ENCODE measurements at regions not wholly inside any gene's neighbourhood (a gene's known extent, or its start where the extent isn't known, plus 50 kb on each side); places are given as distances from the start of the nearest gene placed in this dataset.
A peak's percentile ranks its signal among the peaks of the same experiment; 100 is the strongest.

GRCh38 chr6:44625996-44626395 is 238.5 kb downstream of the CDC5L start (continued):
- TF ChIP-seq ZSCAN4 (tag by site-specific recombination; IDR thresholded peaks at IDR 0.05) (peak; percentile 98), TRIM28 (IDR thresholded peaks at IDR 0.05; ENCODE audit: borderline replicate concordance, low read length) (no peak), ZNF23 (tag by site-specific recombination; IDR thresholded peaks at IDR 0.05; ENCODE audit: borderline replicate concordance) (no peak), ZFHX2 (tag by site-specific recombination; conservative IDR thresholded peaks at IDR 0.05) (peak; percentile 95), ZNF521 (tag by site-specific recombination; IDR thresholded peaks at IDR 0.05) (no peak), ZNF248 (tag by site-specific recombination; IDR thresholded peaks at IDR 0.05) (0 out of 2 replicates have a peak, but pooled peaks have one; percentile 35), FEZF1 (tag by site-specific recombination; IDR thresholded peaks at IDR 0.05) (no peak), KLF16 (tag by site-specific recombination; IDR thresholded peaks at IDR 0.05) (no peak), ZFP3 (tag by site-specific recombination; IDR thresholded peaks at IDR 0.05; ENCODE audit: low read depth) (no peak), ZNF791 (tag by site-specific recombination; IDR thresholded peaks at IDR 0.05) (no peak), ZFP41 (tag by site-specific recombination; IDR thresholded peaks at IDR 0.05; ENCODE audit: borderline replicate concordance) (no peak), REST (tag by site-specific recombination; IDR thresholded peaks at IDR 0.05) (no peak)
- TF ChIP-seq, protein P1, sequence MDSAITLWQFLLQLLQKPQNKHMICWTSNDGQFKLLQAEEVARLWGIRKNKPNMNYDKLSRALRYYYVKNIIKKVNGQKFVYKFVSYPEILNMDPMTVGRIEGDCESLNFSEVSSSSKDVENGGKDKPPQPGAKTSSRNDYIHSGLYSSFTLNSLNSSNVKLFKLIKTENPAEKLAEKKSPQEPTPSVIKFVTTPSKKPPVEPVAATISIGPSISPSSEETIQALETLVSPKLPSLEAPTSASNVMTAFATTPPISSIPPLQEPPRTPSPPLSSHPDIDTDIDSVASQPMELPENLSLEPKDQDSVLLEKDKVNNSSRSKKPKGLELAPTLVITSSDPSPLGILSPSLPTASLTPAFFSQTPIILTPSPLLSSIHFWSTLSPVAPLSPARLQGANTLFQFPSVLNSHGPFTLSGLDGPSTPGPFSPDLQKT (IDR thresholded peaks at IDR 0.05; ENCODE audit: borderline replicate concordance, low read depth, low read length): no peak
- TF ChIP-seq, protein P2, sequence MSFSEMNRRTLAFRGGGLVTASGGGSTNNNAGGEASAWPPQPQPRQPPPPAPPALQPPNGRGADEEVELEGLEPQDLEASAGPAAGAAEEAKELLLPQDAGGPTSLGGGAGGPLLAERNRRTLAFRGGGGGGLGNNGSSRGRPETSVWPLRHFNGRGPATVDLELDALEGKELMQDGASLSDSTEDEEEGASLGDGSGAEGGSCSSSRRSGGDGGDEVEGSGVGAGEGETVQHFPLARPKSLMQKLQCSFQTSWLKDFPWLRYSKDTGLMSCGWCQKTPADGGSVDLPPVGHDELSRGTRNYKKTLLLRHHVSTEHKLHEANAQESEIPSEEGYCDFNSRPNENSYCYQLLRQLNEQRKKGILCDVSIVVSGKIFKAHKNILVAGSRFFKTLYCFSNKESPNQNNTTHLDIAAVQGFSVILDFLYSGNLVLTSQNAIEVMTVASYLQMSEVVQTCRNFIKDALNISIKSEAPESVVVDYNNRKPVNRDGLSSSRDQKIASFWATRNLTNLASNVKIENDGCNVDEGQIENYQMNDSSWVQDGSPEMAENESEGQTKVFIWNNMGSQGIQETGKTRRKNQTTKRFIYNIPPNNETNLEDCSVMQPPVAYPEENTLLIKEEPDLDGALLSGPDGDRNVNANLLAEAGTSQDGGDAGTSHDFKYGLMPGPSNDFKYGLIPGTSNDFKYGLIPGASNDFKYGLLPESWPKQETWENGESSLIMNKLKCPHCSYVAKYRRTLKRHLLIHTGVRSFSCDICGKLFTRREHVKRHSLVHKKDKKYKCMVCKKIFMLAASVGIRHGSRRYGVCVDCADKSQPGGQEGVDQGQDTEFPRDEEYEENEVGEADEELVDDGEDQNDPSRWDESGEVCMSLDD (tag by site-specific recombination; IDR thresholded peaks at IDR 0.05): no peak
- TF ChIP-seq, protein P3, sequence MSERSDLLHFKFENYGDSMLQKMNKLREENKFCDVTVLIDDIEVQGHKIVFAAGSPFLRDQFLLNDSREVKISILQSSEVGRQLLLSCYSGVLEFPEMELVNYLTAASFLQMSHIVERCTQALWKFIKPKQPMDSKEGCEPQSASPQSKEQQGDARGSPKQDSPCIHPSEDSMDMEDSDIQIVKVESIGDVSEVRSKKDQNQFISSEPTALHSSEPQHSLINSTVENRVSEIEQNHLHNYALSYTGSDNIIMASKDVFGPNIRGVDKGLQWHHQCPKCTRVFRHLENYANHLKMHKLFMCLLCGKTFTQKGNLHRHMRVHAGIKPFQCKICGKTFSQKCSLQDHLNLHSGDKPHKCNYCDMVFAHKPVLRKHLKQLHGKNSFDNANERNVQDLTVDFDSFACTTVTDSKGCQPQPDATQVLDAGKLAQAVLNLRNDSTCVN (tag by site-specific recombination; optimal IDR thresholded peaks at IDR 0.05): peak; percentile 22

GRCh38 chr6:44626616-44627015 is 239.1 kb downstream of the CDC5L start:
- no peaks in the 10 kb centered on the region for H3K4me1 ChIP-seq (ENCODE audit: control insufficient read depth, insufficient read depth, low read length)
- CTCF ChIA-PET: no interaction called here
- H3K27ac ChIP-seq (ENCODE audit: extremely low read depth, low read depth, low read length): no peak overlapping the region
- H3K4me3 ChIP-seq (ENCODE audit: low read depth, low read length): no peak overlapping the region
- POLR2A ChIA-PET: no interaction called here
- no peaks in the 10 kb centered on the region for H3K36me3 ChIP-seq (ENCODE audit: control insufficient read depth in 2 of 2, insufficient read depth in 1 of 2, low read length in 2 of 2)
- no peak for TF ChIP-seq REST (tag by site-specific recombination; IDR thresholded peaks at IDR 0.05)
- no peak for TF ChIP-seq HOXA7 (CRISPR knock-in tag; IDR thresholded peaks at IDR 0.05; ENCODE audit: borderline replicate concordance)
- no peak for TF ChIP-seq HIC1 (tag by site-specific recombination; IDR thresholded peaks at IDR 0.05)
- no peaks in the 10 kb centered on the region for H3K9me3 ChIP-seq (ENCODE audit: control insufficient read depth, insufficient read depth, low read depth, low read length)
